Activated naive CD4-positive, alpha-beta T cell treated with anti-CD3 and anti-CD28 coated beads, Interleukin-2, amount 50 U/mL, for 72 hours (primary cell): ENCODE measurements at regions not wholly inside any gene's neighbourhood (a gene's known extent, or its start where the extent isn't known, plus 50 kb on each side); places are given as distances from the start of the nearest gene placed in this dataset.

Source experiments
- ATAC-seq, 2 donors: fragments of 150-1000 bp; cut with Tn5 transposase; 2 replicates each; pipeline ENCODE4 v1.10.0; 2021; ENCODE audit warnings: mild to moderate bottlenecking in 2 of 2, moderate library complexity in 2 of 2
- DNase-seq, 2 donors: peaks; one replicate each; pipeline ENCODE4 v3.0.0; 2021 to 2022; ENCODE audit warnings: low spot score in 2 of 2
- H3K27ac Mint-ChIP-seq, 2 donors: one replicate each; pipeline ENCODE4 v1.8.0; 2022; ENCODE audit warnings: mild to moderate bottlenecking in 2 of 2, mixed read lengths in 2 of 2
- H3K36me3 Mint-ChIP-seq, 2 donors: one replicate each; pipeline ENCODE4 v1.8.0; 2022; ENCODE audit warnings: mixed read lengths in 2 of 2
- H3K9me3 Mint-ChIP-seq, 2 donors: one replicate each; pipeline ENCODE4 v1.8.0; 2022; ENCODE audit warnings: mixed read lengths in 2 of 2

- DNase-seq (no peak), ATAC-seq (no peak)
- Mint-ChIP-seq H3K27ac (no peak overlapping the region), H3K9me3 (peaks cover 4 to 9% of the 10 kb centered on the region in 2 donors), H3K36me3 (peaks cover 5% of the 10 kb centered on the region in 2 donors)
Observed at GRCh38 chr15:59953392-59953883, 50.7 kb upstream of the FOXB1 start.

- Mint-ChIP-seq H3K9me3 (peaks cover 4 to 9% of the 10 kb centered on the region in 2 donors), H3K27ac (no peak overlapping the region), H3K36me3 (peaks cover 5% of the 10 kb centered on the region in 2 donors)
- ATAC-seq (no peak), DNase-seq (no peak)
Observed at GRCh38 chr15:59952960-59953359, 51.2 kb upstream of the FOXB1 start.

- DNase-seq (no peak), ATAC-seq (no peak)
- Mint-ChIP-seq H3K36me3 (peaks cover 5% of the 10 kb centered on the region in 2 donors), H3K27ac (peak overlapping the region in 1 of 2 donors; percentile 11), H3K9me3 (peaks cover 4% of the 10 kb centered on the region in 2 donors)
Observed at GRCh38 chr15:59950603-59951388, 53.3 kb upstream of the FOXB1 start.

GRCh38 chr15:59948924-59949613 lies 55.0 kb upstream of the FOXB1 start:
- Mint-ChIP-seq H3K27ac (no peak overlapping the region), H3K9me3 (peaks cover 4% of the 10 kb centered on the region in 2 donors), H3K36me3 (peaks cover 5% of the 10 kb centered on the region in 2 donors)
- DNase-seq, result no peak
- ATAC-seq, result no peak

- no peaks in the 10 kb centered on the region for H3K9me3 Mint-ChIP-seq
- no peak for ATAC-seq
Observed at GRCh38 chr15:59946084-59946483, 58.0 kb upstream of the FOXB1 start.

GRCh38 chr15:59945036-59945435 lies 59.1 kb upstream of the FOXB1 start:
- Mint-ChIP-seq H3K36me3 (no peaks in the 10 kb centered on the region), H3K9me3 (no peaks in the 10 kb centered on the region), H3K27ac (no peak overlapping the region)
- no peak for ATAC-seq
- DNase-seq, result no peak

More at GRCh38 chr15:59946084-59946483, 58.0 kb upstream of the FOXB1 start:
- DNase-seq, result no peak
- no peaks in the 10 kb centered on the region for H3K36me3 Mint-ChIP-seq
- H3K27ac Mint-ChIP-seq, result no peak overlapping the region

- no peak for ATAC-seq
- no peak overlapping the region for H3K27ac Mint-ChIP-seq
- DNase-seq, result no peak
- no peaks in the 10 kb centered on the region for H3K9me3 Mint-ChIP-seq
- no peaks in the 10 kb centered on the region for H3K36me3 Mint-ChIP-seq
Observed at GRCh38 chr15:59941612-59942011, 62.5 kb upstream of the FOXB1 start.

- DNase-seq (no peak), ATAC-seq (no peak)
- Mint-ChIP-seq H3K36me3 (no peaks in the 10 kb centered on the region), H3K27ac (no peak overlapping the region), H3K9me3 (no peaks in the 10 kb centered on the region)
Observed at GRCh38 chr15:59940928-59941327, 63.2 kb upstream of the FOXB1 start.

- H3K9me3 Mint-ChIP-seq, result no peaks in the 10 kb centered on the region
- ATAC-seq (no peak), DNase-seq (no peak)
- H3K36me3 Mint-ChIP-seq, result no peaks in the 10 kb centered on the region
- H3K27ac Mint-ChIP-seq, result no peak overlapping the region
Observed at GRCh38 chr15:59940456-59940855, 63.7 kb upstream of the FOXB1 start.

- DNase-seq, result no peak
- no peak for ATAC-seq
- Mint-ChIP-seq H3K9me3 (no peaks in the 10 kb centered on the region), H3K36me3 (no peaks in the 10 kb centered on the region), H3K27ac (no peak overlapping the region)
Observed at GRCh38 chr15:59936741-59937140, 67.4 kb upstream of the FOXB1 start.

- no peak overlapping the region for H3K27ac Mint-ChIP-seq
- no peak for DNase-seq
- no peaks in the 10 kb centered on the region for H3K36me3 Mint-ChIP-seq
- no peaks in the 10 kb centered on the region for H3K9me3 Mint-ChIP-seq
- no peak for ATAC-seq
Observed at GRCh38 chr15:59933607-59934006, 70.5 kb upstream of the FOXB1 start.

- ATAC-seq (no peak), DNase-seq (no peak)
- no peak overlapping the region for H3K27ac Mint-ChIP-seq
- H3K9me3 Mint-ChIP-seq, result no peaks in the 10 kb centered on the region
- H3K36me3 Mint-ChIP-seq, result no peaks in the 10 kb centered on the region
Observed at GRCh38 chr15:59931646-59932261, 72.4 kb upstream of the FOXB1 start.

GRCh38 chr15:59924812-59925522 lies 79.1 kb upstream of the FOXB1 start:
- Mint-ChIP-seq H3K27ac (no peak overlapping the region), H3K9me3 (no peaks in the 10 kb centered on the region), H3K36me3 (no peaks in the 10 kb centered on the region)
- ATAC-seq, result no peak
- no peak for DNase-seq

- H3K9me3 Mint-ChIP-seq, result no peaks in the 10 kb centered on the region
Observed at GRCh38 chr15:59924096-59924495, 80.0 kb upstream of the FOXB1 start.

GRCh38 chr15:59923508-59923907 lies 80.6 kb upstream of the FOXB1 start:
- Mint-ChIP-seq H3K27ac (no peak overlapping the region), H3K9me3 (no peaks in the 10 kb centered on the region), H3K36me3 (no peaks in the 10 kb centered on the region)
- DNase-seq (no peak), ATAC-seq (no peak)

More at GRCh38 chr15:59924096-59924495, 80.0 kb upstream of the FOXB1 start:
- no peak overlapping the region for H3K27ac Mint-ChIP-seq
- ATAC-seq, result no peak
- no peaks in the 10 kb centered on the region for H3K36me3 Mint-ChIP-seq
- DNase-seq, result no peak

- ATAC-seq (peak; percentile 89 to 93), DNase-seq (peak; percentile 56 to 72)
- peak overlapping the region; percentile 94 to 96 for H3K27ac Mint-ChIP-seq
- no peaks in the 10 kb centered on the region for H3K36me3 Mint-ChIP-seq
- no peaks in the 10 kb centered on the region for H3K9me3 Mint-ChIP-seq
Observed at GRCh38 chr15:59918994-59919951, 84.8 kb upstream of the FOXB1 start.
